Stomach (tissue), 8 donors: ENCODE measurements at regions not wholly inside any gene's neighbourhood (a gene's known extent, or its start where the extent isn't known, plus 50 kb on each side); places are given as distances from the start of the nearest gene placed in this dataset.

ENCODE experiments used
- DNase-seq, 2 donors: peaks; one replicate each; pipeline versions ENCODE4 v3.0.0 to v3.0.0-alpha.2; 2013 to 2019
- H3K27ac ChIP-seq, 5 donors: fragments of 200-600 bp in 4 of 5; sonication (generic) in 4 of 5; one replicate each; pipeline ENCODE4 v1.5.1; 2013 to 2019; ENCODE audit warnings: mild to moderate bottlenecking in 1 of 5, moderate library complexity in 1 of 5
- H3K27me3 ChIP-seq, 3 donors: fragments of 200-600 bp; sonication (generic); one replicate each; pipeline ENCODE4 v1.5.1; 2017 to 2019; ENCODE audit warnings: mixed run types in 1 of 3
- H3K36me3 ChIP-seq, 4 donors: fragments of 200-600 bp; sonication (generic); 1 replicate in 3 of 4; 2 replicates in 1 of 4; pipeline ENCODE4 v1.5.1; 2016 to 2019
- H3K4me1 ChIP-seq, 4 donors: fragments of 200-600 bp; sonication (generic); one replicate each; pipeline ENCODE4 v1.5.1; 2016 to 2019
- H3K4me3 ChIP-seq, 4 donors: fragments of 200-600 bp; sonication (generic) in 3 of 4; one replicate each; pipeline ENCODE4 v1.5.1; 2016 to 2019; ENCODE audit warnings: mild to moderate bottlenecking in 1 of 4
- H3K9me3 ChIP-seq, 4 donors: fragments of 200-600 bp; sonication (generic); one replicate each; pipeline ENCODE4 v1.5.1; 2016 to 2019
- EP300 ChIP-seq: sonication (generic); formaldehyde crosslinking; IDR thresholded peaks from one replicate; pipeline ENCODE4 v1.6.1; 2017; ENCODE audit warnings: antibody characterized with exemption
- POLR2A ChIP-seq, 4 donors: fragments of 450-650 bp; IDR thresholded peaks; one replicate each; pipeline ENCODE4 v1.6.1; 2016; ENCODE audit warnings: antibody characterized with exemption in 4 of 4, control low read depth in 2 of 4, mild to moderate bottlenecking in 1 of 4, moderate library complexity in 1 of 4
- POLR2AphosphoS5 ChIP-seq, 3 donors: sonication (generic); formaldehyde crosslinking; IDR thresholded peaks; one replicate each; pipeline ENCODE4 v1.6.1; 2016; ENCODE audit warnings: antibody characterized with exemption in 3 of 3
- WGBS, 5 donors: extraction: QIAGEN DNeasy Blood & Tissue Kit in 3 of 5; methylation state at CpG; one replicate each; pipeline versions ENCODE4 v1.1.5 to v1.1.7; 2013 to 2018; 5-methylcytosine and 5-hydroxymethylcytosine counted together
- intact Hi-C: fragments of 100-400 bp; cut with DNase I; formaldehyde crosslinking; loops from one replicate; pipeline ENCODE4 v1.15.1; 2023; ENCODE audit warnings: low total_unique reads
- TF ChIP-seq, protein P1 (sequence below), 7 experiments: fragments of 450-650 bp in 4 of 7; fragments of 200-600 bp in 3 of 7; sonication (generic) in 3 of 7; IDR thresholded peaks; one replicate each; pipeline ENCODE4 v1.5.1; 2016 to 2019; ENCODE audit warnings: antibody characterized with exemption in 7 of 7, control low read depth in 2 of 7, mild to moderate bottlenecking in 1 of 7
- donor health status: healthy with polysubstance abuse.
- donor health status: Bipolar disorder and iron deficiency.
- donor health status: healthy.

DNA sequence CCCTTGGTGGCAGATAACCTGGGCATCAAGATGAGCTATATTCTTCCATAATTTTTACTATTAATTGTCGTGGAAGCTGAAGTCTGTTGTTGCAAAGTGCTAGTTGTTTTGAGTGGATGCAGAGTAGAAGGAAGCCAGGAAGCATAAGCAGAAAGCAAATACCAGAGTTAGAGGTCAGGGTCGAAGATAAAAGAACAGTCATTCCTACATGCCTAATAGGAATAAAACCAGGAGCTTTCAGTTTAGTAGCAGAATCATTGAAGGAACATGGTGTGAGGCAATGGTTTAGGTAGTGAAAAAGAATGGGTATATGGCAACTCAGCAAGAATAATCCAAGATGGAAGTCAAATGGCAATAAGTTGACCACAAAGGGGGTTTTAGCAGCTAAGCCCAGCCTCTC, 121.6 kb upstream of the FST start:
- no peaks in the 10 kb centered on the region for H3K4me1 ChIP-seq
- H3K27ac ChIP-seq, result no peak overlapping the region
- no peaks in the 10 kb centered on the region for H3K9me3 ChIP-seq
- DNase-seq, result no peak
- TF ChIP-seq EP300, result no peak
- no peak for TF ChIP-seq POLR2A (IDR thresholded peaks at IDR 0.05)
- TF ChIP-seq, protein P1, sequence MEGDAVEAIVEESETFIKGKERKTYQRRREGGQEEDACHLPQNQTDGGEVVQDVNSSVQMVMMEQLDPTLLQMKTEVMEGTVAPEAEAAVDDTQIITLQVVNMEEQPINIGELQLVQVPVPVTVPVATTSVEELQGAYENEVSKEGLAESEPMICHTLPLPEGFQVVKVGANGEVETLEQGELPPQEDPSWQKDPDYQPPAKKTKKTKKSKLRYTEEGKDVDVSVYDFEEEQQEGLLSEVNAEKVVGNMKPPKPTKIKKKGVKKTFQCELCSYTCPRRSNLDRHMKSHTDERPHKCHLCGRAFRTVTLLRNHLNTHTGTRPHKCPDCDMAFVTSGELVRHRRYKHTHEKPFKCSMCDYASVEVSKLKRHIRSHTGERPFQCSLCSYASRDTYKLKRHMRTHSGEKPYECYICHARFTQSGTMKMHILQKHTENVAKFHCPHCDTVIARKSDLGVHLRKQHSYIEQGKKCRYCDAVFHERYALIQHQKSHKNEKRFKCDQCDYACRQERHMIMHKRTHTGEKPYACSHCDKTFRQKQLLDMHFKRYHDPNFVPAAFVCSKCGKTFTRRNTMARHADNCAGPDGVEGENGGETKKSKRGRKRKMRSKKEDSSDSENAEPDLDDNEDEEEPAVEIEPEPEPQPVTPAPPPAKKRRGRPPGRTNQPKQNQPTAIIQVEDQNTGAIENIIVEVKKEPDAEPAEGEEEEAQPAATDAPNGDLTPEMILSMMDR (IDR thresholded peaks at IDR 0.05), result no peak
- TF ChIP-seq POLR2AphosphoS5 (IDR thresholded peaks at IDR 0.05), result no peak
- no peak overlapping the region for H3K4me3 ChIP-seq
- no peaks in the 10 kb centered on the region for H3K36me3 ChIP-seq
- H3K27me3 ChIP-seq, result no peaks in the 10 kb centered on the region
- 45 to 75% (median 61%) methylated on average over 2 of the region's 2 CpGs for WGBS, 5 donors
- intact Hi-C loops, result no loop called here

DNA sequence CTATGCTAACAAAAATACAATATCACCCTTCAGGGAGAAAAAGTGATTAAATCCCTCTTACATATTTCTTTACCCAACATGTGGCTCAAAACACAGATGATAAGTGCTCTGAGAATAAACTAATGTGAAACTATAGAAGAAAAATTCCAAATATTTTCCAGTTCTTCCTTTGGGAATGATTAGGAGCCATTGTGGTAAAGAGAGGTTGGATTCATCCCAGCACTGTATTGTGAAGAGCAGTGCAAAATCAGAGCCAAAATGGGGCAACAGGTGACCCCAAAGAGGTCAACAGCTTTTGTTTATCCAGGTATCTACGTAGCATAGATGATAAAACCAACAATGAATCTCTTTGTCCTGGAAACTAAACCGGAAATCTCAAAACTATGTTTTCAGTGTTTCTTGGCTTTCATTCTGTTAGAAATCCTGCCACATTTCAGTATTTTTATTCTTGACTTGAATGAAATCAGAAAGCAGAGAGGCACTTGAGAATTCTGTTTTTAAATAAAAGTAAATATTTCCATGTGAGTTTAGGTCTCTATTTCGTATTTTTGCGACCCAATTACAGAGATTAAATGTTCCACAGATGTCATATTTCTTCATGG, 120.4 kb upstream of the FST start:
- H3K4me3 ChIP-seq, result no peak overlapping the region
- no peak for DNase-seq
- no peaks in the 10 kb centered on the region for H3K4me1 ChIP-seq
- H3K9me3 ChIP-seq, result no peaks in the 10 kb centered on the region
- no peaks in the 10 kb centered on the region for H3K36me3 ChIP-seq
- no peak for TF ChIP-seq POLR2AphosphoS5 (IDR thresholded peaks at IDR 0.05)
- TF ChIP-seq, protein P1 (IDR thresholded peaks at IDR 0.05), result no peak
- TF ChIP-seq POLR2A (IDR thresholded peaks at IDR 0.05), result no peak
- TF ChIP-seq EP300, result no peak
- intact Hi-C loops, result no loop called here
- 31 to 51% (median 39%) methylated on average over 4 of the region's 4 CpGs for WGBS, 5 donors
- H3K27me3 ChIP-seq, result no peaks in the 10 kb centered on the region
- no peak overlapping the region for H3K27ac ChIP-seq

DNA sequence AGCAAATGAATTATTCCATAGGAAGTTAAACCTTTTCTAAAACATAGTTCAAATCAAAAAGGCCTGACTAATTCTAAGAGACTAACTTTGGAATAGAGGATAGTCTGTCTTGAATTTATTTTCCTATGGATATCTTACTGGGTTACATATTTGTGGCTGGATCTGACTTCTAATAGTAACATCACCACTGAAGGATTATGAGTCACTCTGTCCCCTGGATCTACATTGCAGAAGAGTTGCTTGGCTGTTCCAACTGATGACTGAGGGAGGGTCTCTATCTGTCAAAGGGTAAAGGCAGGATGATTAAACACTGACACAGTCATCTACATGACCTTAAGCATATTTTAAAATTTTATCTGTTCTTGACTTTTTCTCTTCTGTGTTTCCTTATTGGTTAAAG, 119.6 kb upstream of the FST start:
- Histone ChIP-seq H3K4me3 (no peak overlapping the region), H3K27me3 (no peaks in the 10 kb centered on the region), H3K27ac (no peak overlapping the region), H3K36me3 (no peaks in the 10 kb centered on the region), H3K9me3 (no peaks in the 10 kb centered on the region), H3K4me1 (no peaks in the 10 kb centered on the region)
- DNase-seq, result no peak
- TF ChIP-seq EP300 (no peak), POLR2A (IDR thresholded peaks at IDR 0.05) (no peak), POLR2AphosphoS5 (IDR thresholded peaks at IDR 0.05) (no peak)
- TF ChIP-seq, protein P1 (IDR thresholded peaks at IDR 0.05), result no peak
- intact Hi-C loops, result no loop called here

DNA sequence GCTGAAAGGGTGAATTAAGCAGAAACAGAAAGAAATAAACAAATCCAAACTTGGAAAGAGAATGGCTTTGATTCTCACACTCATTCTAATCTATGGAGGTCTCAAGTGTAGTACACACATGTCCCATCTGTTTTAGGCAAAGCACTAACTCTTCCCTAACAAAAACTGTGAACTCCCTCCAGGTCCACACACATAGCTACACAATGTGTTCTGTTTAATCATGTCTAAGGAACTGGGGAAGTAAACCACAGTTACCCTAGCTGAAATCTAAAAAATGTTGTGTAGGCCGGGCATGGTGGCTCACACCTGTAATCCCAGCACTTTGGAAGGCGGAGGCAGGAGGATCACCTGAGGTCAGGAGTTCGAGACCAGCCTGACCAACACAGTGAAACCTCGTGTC, 118.7 kb upstream of the FST start:
- no peak for DNase-seq
- H3K4me1 ChIP-seq, result no peaks in the 10 kb centered on the region
- intact Hi-C loops, result no loop called here
- no peak overlapping the region for H3K27ac ChIP-seq
- H3K9me3 ChIP-seq, result no peaks in the 10 kb centered on the region
- 83 to 93% (median 89%) methylated on average over 4 of the region's 4 CpGs for WGBS, 5 donors
- no peaks in the 10 kb centered on the region for H3K36me3 ChIP-seq
- no peak for TF ChIP-seq EP300
- TF ChIP-seq, protein P1 (IDR thresholded peaks at IDR 0.05), result no peak
- no peak overlapping the region for H3K4me3 ChIP-seq
- H3K27me3 ChIP-seq, result no peaks in the 10 kb centered on the region
